ENCODE measurements at regions not wholly inside any gene's neighbourhood (a gene's known extent, or its start where the extent isn't known, plus 50 kb on each side); places are given as distances from the start of the nearest gene placed in this dataset.
A peak's percentile ranks its signal among the peaks of the same experiment; 100 is the strongest.

DNA sequence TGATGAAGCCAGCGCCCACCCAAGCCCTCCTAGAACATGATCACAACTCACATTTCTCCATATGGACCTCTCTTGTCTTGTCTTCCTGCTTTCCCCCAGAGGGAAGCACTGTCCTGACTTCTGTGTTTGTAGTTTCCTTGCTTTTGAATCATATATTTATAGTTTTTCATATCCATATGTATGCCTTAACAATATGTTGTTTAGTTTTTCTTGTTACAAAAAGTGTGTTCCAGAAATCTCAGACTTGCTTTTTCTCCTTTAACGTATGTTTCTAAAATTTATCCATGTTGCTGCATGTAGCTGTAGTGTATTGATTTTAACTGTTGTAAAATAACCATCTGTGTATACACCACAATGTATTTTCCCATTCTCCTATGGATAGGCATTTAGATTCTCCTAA lies 182.0 kb upstream of the SMIM23 start:
- DNase-seq (ENCODE audit: low read depth), result no peak

DNA sequence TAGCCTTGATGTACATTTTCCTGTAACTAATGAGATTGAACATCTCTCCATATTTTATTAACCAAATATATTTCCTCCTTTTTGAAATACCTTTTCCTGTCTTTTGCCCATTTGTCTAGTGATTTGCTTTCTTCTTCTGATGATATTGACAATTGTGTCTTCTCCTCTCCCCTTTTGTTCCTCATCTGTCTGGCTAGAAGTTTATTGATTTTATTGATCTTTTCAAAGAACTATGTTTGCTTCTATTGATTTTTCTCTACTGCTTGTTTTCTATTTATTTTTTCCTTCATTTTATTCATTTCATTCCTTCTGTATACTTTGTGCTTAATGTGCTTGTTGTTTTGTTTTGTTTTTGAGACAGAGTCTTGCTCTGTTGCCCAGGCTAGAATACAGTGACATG lies 181.4 kb upstream of the SMIM23 start:
- no peak for DNase-seq (ENCODE audit: low read depth)

DNA sequence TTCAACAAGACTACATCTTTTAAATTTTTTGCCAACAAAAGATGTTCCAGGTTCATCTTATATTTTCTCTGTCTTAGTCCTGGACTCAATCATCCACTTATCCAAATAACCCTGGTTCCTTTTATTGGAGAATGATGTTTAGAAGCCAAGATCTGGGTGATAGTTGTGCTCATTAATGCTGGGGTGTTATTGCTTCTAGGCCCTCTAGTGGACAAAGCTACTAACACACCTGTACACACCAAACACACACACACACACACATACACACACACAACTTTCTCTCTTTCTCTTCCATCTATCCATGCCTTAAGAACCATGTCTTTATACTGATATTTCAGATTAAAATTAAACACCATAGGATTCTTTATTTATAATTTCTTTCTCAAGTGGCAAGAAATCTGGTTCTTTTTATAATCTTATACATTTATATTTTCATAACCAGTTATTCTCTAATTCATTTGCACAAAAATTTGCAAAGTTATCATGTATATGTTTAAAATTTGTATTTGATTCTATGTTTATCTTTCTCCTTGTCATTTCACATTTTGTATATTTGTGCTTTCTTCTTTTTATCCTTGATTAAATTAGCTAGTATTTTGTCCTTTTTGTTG lies 179.1 kb upstream of the SMIM23 start:
- peak; percentile 56 for DNase-seq (ENCODE audit: low read depth)

DNA sequence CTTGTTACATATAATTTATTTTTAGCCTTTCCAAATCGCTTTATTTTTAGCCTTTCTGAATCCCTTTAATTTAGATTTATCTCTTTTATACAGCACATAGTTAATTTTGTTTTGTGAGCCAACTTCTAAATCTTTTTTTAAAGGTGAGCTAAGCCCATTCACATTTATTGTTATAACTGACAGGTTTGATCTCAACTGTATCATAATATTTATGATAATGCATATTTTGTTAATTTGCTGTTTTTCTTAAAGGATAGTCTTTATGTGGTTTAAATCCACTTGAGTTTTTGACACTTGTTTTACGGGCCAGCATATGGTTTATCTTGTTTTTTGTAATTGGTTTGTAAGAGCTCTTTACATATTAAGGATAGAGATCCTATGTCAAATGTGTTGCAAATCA lies 177.8 kb upstream of the SMIM23 start:
- DNase-seq (ENCODE audit: low read depth), result no peak

DNA sequence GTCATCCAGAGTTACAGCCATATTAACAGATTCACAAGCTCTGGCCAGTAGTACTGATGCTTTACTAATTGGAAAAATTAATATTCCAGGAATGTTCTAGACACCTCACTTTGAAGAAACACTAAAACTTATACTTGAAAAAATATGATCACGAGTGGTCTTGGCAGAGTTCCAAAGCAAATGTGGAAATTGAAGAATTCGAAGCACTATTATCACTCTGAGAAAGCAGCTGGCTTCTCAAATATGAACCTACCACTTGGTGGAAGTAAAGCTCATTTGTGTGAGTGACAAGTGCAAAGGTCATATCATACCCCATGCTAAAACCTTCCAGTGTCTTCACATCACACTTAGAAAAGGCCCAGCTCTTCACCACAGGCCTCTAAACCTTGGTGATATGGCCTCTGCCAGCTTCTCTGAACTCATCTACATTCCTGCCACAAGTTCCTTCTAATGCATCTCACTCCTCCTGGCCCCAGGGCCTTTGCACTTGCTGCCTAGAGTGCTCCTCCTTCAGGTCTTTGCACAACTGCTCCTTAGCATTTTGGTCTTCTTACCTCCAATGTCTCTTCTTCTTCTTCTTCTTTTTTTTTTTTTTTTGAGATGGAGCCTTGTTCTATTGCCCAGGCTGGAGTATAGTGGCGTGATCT lies 175.7 kb upstream of the SMIM23 start:
- no peak for DNase-seq (ENCODE audit: low read depth)

DNA sequence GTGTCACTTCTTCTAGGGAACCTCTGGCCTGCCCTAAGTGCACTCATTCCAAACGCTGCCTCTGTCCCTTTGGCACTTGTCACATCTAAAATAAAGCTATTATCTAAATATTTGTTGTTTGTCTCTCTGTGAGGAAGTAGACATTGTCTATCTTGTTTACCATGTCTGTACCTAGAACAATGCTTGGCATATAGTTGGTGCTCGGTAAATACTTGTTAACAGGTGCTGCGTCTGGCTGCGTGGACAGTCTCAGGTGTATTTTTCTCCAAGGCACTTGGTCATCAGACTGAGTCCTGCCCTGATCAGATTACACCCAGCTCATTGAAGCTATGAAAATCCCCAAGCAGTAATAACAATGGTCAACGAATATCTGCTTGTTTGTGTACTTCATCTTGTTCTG lies 174.9 kb upstream of the SMIM23 start:
- no peak for DNase-seq (ENCODE audit: low read depth)

DNA sequence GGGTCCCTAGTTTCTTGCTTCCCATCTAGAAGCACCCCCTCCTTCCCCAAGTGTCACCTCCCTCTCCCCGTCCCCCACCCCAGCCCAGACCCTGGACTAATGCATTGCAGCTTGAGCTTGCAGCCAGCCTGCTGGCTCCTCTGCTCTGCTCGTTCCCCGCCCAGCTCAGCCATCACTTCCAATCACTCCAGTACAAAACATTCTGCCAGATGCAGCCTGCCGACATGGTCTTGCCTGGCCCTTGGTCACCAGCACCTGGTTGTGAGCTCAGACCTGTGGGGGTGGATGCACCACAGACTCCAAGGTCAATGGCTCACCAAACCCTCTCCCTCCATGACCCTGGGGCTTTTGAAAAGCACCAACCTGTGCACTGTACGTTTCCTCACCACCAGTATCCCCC lies 172.9 kb upstream of the SMIM23 start:
- DNase-seq (ENCODE audit: low read depth), result no peak

DNA sequence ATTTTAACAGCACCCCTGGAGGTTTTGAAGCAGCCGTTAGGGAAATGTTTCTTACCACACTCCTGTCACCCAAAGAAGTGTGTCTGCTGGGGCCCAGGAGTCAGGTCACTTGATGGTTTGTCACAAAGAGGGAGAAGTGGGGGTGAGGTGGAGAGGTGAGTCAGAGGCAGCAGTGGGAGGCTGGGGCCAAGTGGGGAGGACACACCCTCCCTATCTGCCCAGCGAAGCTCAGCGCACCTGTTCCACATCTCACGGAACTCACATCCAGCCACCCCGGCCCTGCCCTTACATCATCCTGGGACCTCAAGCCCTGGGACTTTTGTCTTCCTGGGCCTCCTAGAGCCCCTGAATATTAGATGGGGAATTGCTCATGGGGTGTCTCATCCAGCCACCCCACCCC lies 171.1 kb upstream of the SMIM23 start:
- no peak for DNase-seq (ENCODE audit: low read depth)

DNA sequence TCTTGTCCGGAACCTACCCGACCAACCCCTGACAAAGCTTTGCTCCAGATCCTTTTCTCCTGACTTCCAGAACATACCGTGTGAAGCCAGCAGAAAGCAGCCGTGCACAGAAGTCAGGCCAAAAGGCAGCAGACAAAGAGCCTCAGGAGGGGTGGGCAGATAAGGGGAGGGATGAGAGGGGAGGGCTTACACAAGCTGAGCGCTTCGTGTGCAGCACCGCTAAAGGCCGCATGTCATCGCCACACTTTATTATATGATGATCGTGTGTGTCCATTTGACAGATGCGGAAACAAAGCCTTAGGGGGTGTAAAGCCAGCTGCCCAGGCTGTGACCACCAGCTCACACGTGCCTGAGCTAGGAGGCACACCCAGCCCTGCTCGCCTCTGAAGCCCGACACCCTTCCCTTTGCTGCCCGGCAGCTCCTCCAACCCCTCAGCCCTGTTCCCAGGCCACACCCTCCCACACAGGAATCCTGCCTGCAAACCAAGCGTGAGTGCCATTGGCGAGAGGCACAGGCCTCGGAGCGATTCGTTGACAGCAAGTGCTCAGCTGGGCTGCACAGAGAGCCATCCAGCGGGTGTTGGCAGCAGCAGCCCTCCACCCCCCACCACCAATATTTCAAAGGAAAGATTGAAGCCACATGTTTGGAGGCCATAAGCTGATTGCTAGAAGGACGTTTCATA lies 170.5 kb upstream of the SMIM23 start:
- no peak for DNase-seq (ENCODE audit: low read depth)

DNA sequence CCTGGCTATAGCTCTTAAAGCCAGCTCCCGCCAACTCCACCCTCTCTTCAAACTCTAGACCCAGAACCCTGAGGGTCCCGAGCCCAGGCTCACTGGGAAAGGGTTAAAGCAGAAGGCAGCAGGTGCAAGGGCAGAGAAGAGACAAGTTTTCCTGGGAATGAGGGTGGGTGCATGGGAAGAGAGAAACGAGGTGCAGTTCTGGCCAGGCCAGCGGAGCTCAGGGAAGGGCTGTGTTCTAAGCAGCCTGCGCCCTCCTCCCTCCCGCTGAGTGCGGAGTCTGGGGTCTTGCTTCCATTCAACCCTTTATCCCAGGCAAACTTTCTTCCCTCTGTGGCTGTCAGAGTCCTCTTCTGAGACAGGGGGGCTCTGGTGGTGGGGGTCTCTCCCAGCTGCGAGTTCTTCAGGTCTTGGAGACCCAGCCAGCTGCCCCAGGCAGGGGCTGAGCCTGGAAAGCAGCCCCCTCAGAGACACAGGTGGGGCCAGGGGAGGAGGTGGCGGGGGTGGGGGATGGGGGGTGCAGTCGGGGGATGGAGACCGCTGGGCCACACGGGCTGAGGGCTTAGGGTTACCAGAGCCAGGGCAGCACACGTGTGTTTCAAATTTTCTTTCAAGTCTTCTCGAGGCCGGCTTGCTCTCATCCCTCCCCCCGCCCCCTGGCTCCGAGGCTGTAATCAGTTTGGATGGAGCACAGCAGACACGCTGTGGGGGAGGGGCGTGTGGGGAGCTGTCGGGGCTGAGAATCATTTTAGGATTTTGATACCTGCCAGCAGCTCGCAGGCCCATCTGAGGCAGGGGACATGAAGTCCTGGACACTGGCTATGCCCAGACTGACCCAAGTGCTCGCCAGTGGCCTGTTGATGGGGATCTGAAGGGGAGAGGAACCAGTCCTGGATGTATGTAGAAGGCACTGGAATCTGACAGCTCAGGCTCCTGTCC lies 169.6 kb upstream of the SMIM23 start:
- no peak for DNase-seq (ENCODE audit: low read depth)

DNA sequence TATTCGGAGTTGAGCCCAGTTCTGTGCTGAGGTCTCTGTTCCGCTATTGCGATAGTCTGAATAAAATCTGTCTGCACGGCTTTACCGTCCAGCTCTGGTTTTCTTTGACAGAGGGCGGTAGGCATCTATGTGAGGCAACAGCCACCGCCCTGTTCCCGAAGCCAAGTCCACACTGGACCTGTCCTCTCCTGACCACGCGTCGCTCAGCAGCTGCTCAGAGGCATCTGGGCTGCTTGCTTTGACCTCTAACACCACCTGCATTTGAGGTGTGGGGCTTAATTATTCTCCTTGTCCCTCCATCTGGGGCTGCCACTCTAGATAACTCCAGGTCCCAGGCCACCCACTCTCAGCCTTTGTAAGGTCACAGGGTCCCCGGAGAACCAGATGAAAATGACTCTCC lies 168.4 kb upstream of the SMIM23 start:
- DNase-seq (ENCODE audit: low read depth), result no peak

DNA sequence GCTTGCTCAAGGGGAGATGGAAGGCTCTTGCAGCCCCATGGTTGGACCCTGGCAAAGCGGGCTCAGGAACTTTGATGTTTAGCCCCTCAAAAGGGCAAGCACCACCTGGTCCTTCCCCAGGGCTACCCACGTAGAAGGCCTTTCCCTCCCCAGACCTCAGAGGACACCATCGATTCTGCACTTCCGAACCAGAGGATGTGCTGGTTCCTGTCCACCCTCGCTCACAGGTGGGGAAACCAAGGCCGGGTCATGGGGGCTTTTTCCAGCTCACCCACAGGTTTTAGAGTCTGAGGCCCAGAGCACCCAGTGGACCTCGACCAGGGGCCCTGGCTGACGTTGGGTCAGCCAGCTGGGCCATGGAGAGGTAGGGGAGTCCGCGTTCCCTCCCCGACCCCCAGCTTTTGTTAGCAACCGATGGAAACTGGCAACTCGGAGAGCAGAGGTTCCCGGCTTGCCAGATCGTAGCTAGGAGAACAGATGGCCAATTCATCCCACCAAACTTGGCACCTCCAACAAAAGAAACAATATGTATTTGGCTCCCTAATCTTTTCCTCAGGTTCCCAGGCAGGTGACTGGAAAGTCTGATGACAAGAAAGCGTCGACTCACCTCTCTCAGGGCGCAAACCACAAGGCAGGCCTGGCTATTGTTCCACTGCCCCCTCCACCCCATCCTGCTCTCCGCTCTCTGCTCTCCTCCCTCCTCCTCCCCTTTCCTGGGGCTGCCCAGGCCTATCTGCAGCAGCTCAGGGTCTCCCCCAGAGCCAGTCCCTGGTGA lies 167.6 kb upstream of the SMIM23 start:
- DNase-seq (ENCODE audit: low read depth), result no peak

DNA sequence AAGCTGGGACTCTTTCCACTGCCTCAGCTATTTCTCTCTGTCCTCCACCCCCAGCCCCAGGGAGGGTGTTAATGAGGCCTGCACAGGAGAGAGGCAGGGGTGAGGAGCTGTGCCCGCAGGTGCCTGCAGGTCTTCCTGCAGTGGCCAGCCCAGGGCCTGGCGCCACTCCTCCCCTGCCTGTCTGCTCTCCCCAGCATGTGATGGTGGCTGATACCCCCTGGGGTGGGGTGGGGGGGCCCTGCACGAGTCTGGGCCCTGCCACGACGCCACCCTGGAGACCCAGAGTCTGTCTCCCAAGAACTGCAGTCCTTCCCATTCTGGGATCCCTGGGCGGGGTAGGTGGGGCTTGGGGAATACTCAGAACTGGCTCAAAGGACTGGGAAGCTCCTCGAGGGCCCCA lies 166.4 kb upstream of the SMIM23 start:
- no peak for DNase-seq (ENCODE audit: low read depth)

DNA sequence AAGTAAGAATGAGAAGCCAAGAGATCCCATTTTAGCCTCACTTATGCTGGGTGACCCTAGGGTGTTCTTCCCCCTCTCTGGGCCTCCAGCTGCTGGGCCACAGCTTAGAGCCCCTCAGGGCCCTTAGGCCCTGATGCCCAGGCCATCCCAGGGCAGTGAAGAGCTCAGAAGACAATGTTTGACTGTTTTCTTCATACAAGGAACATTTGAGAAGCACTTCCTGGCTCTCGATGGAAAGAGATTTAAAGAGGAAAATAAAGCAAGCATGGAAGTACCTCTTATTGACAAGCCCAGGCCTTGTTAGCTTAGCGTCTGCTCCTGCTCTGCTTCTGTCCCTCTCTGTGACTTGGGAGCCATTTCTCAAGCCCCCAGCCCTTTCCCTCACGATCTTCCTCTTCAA lies 165.9 kb upstream of the SMIM23 start:
- no peak for DNase-seq (ENCODE audit: low read depth)

DNA sequence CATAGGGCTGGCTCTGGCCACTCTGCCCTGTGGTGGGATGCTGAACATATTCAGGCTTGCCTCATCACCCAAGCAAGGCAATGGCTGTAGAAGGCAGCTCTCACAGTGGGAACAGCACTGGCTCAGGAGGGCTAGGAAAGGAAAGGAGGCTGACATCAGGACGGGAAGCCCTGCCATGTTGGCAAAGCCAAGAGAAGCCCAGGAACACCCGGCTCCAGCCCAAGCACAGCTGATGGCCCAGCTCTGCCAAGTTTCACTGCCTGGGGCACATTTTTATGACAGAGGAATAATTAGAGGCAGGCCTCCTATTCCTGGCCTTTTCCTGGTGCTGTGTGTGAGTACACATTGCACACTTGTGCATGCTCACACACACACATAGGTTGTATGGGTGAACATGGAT lies 163.6 kb upstream of the SMIM23 start:
- no peak for DNase-seq (ENCODE audit: low read depth)

DNA sequence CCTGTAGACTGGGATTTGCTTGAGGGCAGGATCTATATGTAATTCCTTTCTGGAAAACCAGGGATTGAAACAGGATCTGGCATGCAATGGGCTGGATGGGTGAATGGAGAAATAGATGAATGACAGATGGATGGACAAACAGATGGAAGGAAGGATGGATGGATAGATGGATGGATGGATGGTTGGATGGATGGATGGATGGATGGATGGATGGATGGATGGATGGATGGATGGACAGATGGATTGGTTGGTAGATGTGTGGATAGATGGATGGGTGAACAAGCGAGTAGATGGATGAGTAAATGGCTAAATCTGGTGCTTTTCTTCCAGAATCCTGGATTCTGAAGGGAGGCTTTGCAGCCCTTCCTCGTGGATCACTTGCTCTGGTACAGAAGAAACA lies 162.5 kb upstream of the SMIM23 start:
- no peak for DNase-seq (ENCODE audit: low read depth)

DNA sequence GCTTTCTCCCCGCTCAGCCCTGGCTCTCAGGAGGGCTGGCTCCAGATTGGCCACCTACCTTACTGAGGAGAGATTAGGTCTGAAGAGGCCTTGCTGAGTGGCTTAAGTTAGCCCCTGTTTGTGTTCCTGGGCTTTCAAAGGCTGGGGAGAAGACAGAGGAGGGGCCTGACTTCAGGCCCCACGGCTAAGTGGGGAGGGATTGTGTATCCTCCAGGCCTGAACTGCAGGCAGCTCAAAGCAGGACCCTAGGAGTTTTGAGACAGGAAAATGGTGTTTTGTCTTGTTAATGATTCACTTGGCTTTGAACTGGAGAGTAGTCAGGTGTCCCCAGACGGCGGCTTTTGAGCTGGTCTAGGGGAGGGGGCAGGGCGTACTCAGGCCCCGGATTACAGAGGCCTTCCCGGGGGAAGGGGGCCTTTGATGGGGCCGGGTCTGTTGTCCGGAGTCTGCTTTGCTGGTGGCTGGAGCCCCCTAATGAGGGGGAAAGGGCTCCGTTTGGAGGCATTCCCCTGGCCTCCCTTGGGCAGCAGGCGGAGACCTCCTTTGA lies 162.0 kb upstream of the SMIM23 start:
- no peak for DNase-seq (ENCODE audit: low read depth)

DNA sequence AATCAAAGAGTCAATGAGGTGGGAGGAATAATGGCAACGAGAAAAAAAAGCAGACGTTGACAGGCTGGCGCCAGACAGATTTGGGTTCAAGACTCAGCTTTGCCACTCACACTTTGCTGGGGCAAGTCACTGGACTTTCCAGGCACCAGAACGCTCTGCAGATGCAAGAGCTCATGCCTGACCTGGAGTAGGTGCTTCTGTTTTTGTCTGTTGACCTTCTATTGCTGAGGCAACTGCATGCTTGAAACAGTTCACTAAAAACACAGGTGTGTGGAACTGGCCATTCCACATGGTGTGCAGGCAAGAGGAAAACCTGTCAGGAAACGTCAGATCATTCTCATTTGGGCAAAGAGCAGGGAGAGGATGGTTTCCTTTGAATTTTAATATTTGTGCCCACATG lies 161.2 kb upstream of the SMIM23 start:
- DNase-seq (ENCODE audit: low read depth), result no peak

DNA sequence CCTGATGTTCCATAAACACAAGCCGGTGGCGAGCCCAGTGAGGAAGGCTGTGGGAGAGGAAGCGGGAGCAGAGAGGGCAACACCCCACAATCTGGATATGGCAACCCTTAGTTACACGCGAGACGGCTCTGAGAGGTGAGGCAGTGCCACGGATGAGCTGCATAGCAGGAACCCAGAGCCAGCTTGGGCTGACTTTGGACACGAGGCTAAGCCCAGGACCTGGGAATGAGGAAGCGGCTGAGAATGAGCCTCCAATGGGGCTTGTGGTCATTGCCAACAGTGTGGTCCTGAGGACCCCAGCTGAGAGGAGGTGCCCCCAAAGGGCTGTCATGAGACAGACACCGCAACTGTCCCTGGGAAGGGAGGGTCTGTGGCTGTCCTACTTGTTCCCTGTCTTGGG lies 160.0 kb upstream of the SMIM23 start:
- no peak for DNase-seq (ENCODE audit: low read depth)

DNA sequence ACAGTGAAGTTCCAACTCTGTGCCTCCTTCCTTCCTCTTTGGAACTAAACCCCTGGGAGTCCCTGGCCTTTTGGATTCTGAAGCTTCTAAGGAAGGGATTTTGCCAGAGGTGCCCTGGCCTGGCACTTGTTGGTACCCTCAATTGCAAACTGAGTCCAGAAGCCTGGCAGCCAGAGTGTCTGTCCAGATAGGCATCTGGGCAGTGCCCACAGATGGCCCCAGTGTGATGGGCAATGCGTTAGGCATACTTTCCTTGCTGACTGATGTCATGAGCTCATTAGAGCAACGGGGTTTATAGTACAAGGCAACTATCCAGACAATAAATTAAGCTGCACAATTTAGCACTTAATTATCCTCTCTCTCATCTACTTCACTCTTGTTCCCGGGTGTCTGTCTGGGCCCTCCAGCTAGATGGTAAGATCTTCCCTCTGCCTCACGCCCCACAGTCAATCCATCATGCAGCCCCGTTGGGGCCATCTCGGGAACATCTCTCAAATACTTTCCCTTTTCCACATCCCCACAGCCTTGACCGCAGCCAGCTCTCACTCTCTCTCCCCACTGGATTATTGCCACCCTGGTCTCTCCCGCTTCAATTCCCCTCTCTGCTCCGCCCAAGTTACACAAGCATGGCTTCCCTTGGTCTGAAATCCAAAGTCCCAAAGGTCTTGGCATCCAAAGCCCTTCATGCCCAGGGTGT lies 157.5 kb upstream of the SMIM23 start:
- no peak for DNase-seq (ENCODE audit: low read depth)

DNA sequence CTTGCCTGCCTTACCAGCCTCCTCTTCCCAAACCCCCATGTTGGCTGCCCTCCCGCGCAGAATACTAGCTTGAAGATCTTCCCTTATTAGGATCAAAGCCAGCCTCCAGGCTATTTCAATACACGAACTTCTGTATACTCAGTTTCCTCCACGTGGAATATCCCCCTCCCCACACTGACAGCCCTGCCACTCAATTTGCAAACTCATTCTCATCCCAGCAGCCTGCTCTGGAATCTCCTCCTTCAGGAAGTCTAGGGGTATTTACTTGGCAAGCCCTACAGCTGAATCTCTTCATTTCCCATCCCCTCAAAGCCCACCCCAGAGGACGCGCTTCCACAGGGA lies 157.0 kb upstream of the SMIM23 start:
- no peak for DNase-seq (ENCODE audit: low read depth)

All from ELR (cell line).